ENCODE measurements at regions not wholly inside any gene's neighbourhood (a gene's known extent, or its start where the extent isn't known, plus 50 kb on each side); places are given as distances from the start of the nearest gene placed in this dataset.

GRCh38 chr3:18880691-18881090 is 267.6 kb upstream of the KCNH8 start:
- DNase-seq, result no peak

- DNase-seq, result no peak
These were observed 275.8 kb upstream of the KCNH8 start for GRCh38 chr3:18872466-18872865.

- no peak for DNase-seq
These were observed 277.7 kb upstream of the KCNH8 start for GRCh38 chr3:18870642-18871041.

- DNase-seq, result no peak
These were observed 278.2 kb upstream of the KCNH8 start for GRCh38 chr3:18870074-18870640.

GRCh38 chr3:18868911-18869689 is 279.2 kb upstream of the KCNH8 start:
- DNase-seq, result no peak

GRCh38 chr3:18866899-18867298 is 281.4 kb upstream of the KCNH8 start:
- DNase-seq, result no peak

- DNase-seq, result no peak
These were observed 283.2 kb upstream of the KCNH8 start for GRCh38 chr3:18864933-18865731.

GRCh38 chr3:18862077-18862476 is 286.2 kb upstream of the KCNH8 start:
- DNase-seq, result no peak

GRCh38 chr3:18861137-18861536 is 287.2 kb upstream of the KCNH8 start:
- DNase-seq, result no peak

GRCh38 chr3:18853269-18853668 is 295.0 kb upstream of the KCNH8 start:
- no peak for DNase-seq

- no peak for DNase-seq
These were observed 300.6 kb upstream of the KCNH8 start for GRCh38 chr3:18847583-18848197.

GRCh38 chr3:18843983-18844382 is 304.3 kb upstream of the KCNH8 start:
- DNase-seq, result no peak

- DNase-seq, result no peak
These were observed 305.1 kb upstream of the KCNH8 start for GRCh38 chr3:18843188-18843587.

- no peak for DNase-seq
These were observed 306.6 kb upstream of the KCNH8 start for GRCh38 chr3:18841422-18842343.

GRCh38 chr3:18840535-18841137 is 307.7 kb upstream of the KCNH8 start:
- DNase-seq, result no peak

- DNase-seq, result no peak
These were observed 309.6 kb upstream of the KCNH8 start for GRCh38 chr3:18838758-18839157.

- DNase-seq, result no peak
These were observed 311.1 kb upstream of the KCNH8 start for GRCh38 chr3:18837137-18837755.

- no peak for DNase-seq
These were observed 313.3 kb upstream of the KCNH8 start for GRCh38 chr3:18835021-18835420.

- no peak for DNase-seq
These were observed 318.2 kb upstream of the KCNH8 start for GRCh38 chr3:18830087-18830486.

GRCh38 chr3:18828637-18829036 is 319.7 kb upstream of the KCNH8 start:
- no peak for DNase-seq

GRCh38 chr3:18827664-18828063 is 320.6 kb upstream of the KCNH8 start:
- no peak for DNase-seq

Measured in fibroblast of skin of back (primary cell).